Fibroblast of the conjunctiva (primary cell): ENCODE measurements at regions not wholly inside any gene's neighbourhood (a gene's known extent, or its start where the extent isn't known, plus 50 kb on each side); places are given as distances from the start of the nearest gene placed in this dataset.

Experiments used
- DNase-seq: peaks from one replicate; pipeline ENCODE4 v3.0.0-alpha.2; 2010; ENCODE audit warnings: low read depth

DNA sequence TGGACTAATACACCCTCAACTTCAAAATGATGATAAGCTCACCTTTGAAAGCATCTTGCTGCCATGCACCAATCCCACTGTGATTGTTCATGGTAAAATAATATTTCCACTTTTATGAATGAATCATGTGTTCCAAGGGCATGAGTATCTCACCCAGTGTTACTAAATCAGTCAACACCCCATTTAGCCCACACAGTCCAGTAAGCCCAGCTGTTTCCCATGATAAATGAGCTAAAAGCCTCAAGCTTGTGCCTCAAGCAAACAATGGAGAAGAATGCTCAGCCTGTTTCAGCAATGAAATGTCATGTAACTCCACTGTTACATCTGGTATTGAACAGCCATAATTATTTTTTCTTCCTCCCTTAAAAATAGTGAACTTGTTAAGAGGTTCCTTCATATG lies 442.5 kb downstream of the XPNPEP1 start:
- no peak for DNase-seq

GRCh38 chr10:109475711-109476421 lies 447.4 kb downstream of the XPNPEP1 start:
- no peak for DNase-seq

- no peak for DNase-seq
Measured at GRCh38 chr10:109474812-109475211, 448.5 kb downstream of the XPNPEP1 start.

DNA sequence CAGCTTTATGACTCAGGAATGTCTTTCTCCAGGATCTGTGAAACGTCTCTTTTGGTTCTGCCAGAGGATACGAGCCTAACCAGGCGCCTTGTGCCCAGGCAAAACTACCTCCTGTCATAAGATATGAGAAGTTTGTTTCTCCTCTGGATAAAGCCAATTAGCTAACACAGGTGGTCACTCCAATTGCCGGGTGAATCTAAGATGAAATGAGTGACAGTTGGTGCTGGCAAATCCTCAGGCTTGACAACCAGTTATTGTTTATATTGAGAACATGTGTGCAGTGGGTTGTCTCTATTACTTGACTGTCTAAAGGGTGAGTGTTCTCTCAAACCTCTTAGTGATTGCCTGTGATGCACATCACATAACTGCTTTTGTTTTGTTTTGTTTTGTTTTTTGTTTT lies 449.1 kb downstream of the XPNPEP1 start:
- DNase-seq, result no peak

- DNase-seq, result no peak
Measured at GRCh38 chr10:109467551-109467950, 455.8 kb downstream of the XPNPEP1 start.

DNA sequence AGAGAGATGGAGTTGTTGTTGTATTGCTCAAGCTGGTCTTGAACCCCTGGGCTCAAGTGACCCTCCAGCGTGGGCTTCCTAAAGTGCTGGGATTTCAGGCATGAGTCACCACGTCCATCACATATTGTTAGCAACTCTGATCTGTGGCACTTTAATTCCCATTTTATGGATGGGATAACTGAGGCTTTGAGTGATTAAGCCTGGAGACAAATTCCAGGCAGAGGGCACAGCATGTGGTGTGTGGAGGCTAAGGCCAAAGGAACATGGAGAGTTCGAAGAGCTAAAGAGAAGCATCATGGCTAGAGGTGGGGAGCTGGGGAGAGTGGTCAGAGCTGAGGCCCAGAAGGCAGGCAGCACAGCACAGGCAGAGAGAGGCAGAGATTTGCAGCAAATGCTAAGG lies 458.4 kb downstream of the XPNPEP1 start:
- no peak for DNase-seq

DNA sequence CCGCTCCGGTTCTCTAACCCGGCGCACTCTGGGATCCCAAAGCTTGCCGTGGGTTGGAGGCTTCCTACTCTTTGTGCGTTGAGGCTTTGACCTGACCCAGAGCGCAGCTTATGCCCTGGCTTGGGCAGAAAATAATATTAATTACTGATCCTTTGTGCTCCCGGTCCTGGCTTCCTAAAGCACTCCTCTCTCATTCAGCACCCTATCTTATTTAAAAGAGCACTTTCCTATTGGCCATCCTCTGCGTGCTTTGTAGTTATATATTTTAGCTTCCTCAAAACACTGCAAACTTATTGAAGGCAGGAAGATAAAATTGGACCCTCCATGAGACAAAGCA lies 466.0 kb downstream of the XPNPEP1 start:
- no peak for DNase-seq

DNA sequence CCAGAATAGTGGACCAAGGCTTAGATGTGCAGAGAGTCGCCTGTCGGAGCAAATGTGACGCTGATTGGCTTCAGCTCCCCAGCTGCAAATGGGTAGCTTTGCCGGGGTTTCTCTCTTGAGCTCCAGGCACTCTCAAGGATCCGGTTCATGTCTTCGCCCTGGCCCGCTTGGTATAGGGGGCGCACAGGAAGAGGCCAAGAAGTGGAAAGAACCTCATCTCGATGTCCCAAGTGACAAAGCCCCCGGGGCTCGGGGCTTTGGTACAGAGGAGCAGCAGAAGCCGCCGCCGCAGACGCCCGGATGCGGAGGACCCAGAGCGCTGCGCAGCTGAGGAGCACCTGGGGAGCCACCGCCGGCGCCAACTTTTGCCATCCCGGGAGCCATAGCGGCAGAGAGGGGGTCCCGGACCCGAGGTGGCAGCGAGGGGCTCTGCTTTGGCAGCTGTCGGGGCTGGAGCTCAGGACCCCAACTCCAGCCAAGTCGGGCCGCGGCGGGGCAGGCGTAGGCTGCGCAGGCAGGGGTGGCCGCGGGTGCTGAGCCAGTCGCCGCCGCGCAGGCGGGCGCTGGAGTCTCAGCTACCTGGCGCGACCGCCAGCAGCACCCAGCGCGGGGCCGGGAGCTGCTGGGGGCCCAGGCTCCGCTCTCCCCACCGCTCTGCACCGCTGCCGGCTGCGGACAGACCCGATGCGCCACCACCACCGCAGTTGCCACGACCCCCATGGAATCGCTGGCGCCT lies 466.6 kb downstream of the XPNPEP1 start:
- DNase-seq, result no peak

DNA sequence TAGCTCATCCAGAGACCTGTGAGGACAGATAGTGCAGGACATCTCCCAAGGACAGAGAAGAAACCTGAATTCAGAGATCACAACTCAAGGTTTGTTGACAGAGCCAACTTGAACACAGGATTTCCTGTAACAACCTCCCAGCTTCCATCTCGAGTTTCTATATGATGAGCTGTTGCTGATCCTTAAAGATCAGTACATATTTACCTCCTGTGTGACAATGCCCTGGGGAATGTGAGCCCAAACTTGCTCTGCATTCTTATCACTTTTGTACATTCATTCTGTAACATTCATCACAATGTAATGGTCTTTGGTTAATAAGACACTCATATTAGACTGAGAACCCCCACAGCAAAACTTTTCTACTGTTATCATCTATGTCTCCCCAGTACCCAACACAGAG lies 468.6 kb downstream of the XPNPEP1 start:
- DNase-seq, result no peak

- no peak for DNase-seq
Measured at GRCh38 chr10:109451879-109452278, 471.4 kb downstream of the XPNPEP1 start.

DNA sequence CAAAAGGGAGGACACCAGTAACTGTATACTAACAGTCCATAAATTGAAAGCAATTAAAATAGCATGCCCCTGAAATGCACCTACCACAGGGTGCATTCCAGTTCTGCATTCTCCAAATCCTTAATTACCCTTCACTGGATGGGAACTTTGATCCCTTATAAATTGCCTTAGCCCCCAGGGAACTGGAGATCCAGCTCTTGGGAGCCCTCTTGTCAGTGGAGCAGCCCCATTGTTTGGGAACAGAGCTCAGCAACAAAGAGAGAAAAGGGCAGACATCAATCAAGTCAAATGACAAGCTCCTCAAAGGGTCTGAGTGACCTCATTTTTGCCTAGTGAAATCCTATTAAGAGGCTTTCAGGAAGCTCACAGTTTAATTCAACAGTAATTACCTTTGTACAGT lies 472.6 kb downstream of the XPNPEP1 start:
- DNase-seq, result no peak

DNA sequence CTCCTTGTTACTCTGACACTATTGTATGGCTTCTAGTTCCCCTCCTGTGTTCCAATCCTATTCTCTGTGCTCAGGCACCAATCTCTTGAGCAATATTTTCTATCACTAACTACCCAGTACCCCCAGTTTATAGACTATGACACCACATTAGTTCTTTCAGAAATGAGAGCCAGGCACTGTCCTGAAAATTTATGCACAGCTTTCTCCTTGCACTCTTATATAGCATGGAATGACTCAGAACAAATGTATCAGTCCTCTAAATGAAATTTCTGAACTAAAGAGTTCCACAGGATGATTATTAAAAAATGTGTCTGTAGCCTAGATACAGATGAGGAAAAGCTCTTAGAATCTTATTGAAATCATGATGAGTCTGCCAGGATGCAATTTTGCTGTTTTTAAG lies 489.9 kb downstream of the XPNPEP1 start:
- no peak for DNase-seq

DNA sequence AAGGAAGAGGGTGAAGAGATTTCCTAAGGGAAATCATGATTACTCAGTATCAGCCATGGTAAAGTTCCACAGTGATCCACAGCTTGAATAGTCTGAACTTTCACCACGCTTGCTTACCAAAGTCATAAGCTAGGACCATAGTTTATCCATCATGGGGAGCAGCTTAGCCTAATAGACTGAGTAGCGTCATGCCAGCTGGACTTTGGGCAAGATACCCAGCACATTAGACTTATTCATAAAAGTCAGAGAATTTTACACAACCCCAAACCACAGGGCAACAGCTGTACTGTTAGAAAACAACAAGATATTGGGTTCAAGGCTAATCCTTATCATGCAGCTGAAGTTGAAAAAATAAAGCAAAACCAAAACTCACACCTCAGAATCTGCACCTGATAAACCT lies 491.0 kb downstream of the XPNPEP1 start:
- DNase-seq, result no peak

DNA sequence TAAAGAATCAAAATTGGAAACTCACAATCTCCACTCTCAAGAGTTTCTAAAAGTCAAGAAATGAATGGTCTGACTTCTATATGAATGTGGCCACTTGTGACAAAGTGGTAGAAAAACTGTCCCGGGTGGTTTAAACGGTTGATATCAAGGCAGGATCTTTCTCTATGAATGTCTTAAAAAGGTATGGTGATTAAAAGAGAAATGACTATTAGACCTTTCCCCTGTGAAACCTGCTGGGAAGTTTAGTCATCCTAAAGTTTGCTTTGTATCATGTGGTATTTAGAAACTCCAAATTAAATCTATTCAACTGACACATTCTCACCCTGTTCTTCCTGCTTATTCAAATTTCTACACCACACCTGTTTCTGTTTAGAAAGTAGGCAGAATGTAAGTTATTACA lies 492.5 kb downstream of the XPNPEP1 start:
- DNase-seq, result no peak

DNA sequence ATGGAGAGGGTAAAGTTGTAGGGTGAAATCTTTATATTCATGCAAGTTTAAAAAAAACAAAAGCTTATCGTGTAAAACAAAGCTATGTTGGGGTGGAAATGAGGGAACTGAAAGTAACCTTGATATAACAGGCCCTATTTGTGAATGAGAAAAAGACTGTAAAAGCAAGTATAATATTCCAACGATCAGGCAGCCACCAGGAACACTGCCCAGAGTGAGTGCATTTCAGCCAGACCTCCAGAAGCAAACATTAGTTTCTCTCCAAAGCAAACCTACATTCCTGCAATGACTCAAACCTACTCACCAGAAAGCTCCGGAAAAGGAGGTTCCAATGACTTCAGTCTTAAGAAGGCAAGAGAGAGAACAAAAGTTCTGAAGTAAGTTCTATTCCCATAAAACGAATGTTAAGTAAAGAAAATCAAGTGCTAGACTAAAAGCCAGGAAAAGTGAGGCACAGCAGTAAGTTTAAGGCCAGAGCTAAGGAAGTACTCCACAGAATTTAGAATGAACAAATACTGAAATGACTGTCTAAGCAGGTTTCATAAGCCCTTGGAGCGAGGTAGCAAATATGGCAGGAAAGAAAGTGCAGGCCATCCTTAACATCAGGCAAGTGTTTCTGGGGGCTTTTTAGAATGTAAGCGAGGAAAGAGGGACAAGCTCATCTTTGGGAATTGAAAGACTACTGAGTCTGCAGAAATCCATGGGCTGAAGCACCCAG lies 493.1 kb downstream of the XPNPEP1 start:
- peak; percentile 22 for DNase-seq

- no peak for DNase-seq
Measured at GRCh38 chr10:109428775-109429491, 494.4 kb downstream of the XPNPEP1 start.

- no peak for DNase-seq
Measured at GRCh38 chr10:109427411-109427810, 495.9 kb downstream of the XPNPEP1 start.

DNA sequence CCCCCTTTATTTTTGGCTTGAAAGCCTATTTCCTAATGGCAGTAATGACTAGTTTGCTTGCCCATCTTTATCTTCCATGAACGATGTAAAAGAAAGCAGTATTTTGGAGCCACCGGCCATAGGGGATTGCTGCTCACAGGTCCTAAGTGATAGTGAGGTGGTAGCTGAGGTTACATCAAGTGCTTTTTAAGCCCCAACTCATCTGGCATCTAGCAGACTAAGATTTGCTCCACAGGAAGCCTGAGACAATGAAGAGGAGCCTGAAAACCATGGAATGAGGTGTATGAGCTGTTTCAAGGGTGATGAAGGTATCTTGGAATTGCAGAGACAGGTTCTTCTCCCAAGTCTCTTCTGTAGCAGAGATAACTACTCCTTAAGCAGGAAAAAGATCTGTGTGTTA lies 496.3 kb downstream of the XPNPEP1 start:
- no peak for DNase-seq

DNA sequence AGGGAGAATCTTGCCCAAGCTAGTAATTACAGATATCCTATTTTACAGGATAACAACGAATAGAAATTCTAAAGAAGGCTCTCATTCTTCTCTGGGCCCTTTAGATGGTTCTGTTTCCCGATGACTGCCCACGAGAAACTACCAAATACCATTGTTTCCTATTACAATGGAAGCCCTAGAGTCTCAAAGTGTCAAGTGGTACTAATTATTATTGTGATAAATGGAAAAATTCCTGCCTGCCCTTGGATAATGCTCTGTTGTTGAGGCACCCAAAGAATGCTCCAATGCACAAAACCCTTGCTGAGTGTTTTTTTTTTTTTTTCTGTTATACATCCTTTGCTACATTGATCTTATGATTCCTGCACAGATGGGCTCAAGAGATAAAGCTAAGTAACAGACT lies 504.5 kb downstream of the XPNPEP1 start:
- DNase-seq, result no peak

GRCh38 chr10:109417803-109418202 lies 505.5 kb downstream of the XPNPEP1 start:
- DNase-seq, result no peak

GRCh38 chr10:109412353-109412752 lies 511.0 kb downstream of the XPNPEP1 start:
- DNase-seq, result no peak

DNA sequence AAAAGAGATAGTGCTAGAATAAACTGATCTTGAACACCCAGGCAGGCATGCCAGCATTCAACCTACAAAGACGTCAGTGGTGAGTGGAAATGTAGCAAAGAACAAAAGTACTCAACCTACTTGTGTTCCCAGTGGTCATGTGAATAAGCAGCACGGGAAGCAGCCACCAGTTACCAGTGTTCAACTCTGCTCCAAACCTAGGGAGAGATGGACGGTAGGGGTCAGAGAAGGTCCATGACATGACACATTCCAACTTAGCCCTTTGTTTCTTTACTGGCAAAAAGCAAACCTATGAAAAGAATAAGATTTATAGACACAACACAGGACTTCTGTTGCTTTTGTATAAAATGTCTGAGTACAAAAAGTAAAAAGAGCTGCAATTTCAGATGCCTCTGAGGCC lies 511.4 kb downstream of the XPNPEP1 start:
- DNase-seq, result no peak

GRCh38 chr10:109405338-109405737 lies 518.0 kb downstream of the XPNPEP1 start:
- DNase-seq, result no peak
